ENCODE measurements at regions not wholly inside any gene's neighbourhood (a gene's known extent, or its start where the extent isn't known, plus 50 kb on each side); places are given as distances from the start of the nearest gene placed in this dataset.

GRCh38 chr9:31848505-31849285 lies 535.7 kb upstream of the ACO1 start (continued):
- TF ChIP-seq, protein P1, sequence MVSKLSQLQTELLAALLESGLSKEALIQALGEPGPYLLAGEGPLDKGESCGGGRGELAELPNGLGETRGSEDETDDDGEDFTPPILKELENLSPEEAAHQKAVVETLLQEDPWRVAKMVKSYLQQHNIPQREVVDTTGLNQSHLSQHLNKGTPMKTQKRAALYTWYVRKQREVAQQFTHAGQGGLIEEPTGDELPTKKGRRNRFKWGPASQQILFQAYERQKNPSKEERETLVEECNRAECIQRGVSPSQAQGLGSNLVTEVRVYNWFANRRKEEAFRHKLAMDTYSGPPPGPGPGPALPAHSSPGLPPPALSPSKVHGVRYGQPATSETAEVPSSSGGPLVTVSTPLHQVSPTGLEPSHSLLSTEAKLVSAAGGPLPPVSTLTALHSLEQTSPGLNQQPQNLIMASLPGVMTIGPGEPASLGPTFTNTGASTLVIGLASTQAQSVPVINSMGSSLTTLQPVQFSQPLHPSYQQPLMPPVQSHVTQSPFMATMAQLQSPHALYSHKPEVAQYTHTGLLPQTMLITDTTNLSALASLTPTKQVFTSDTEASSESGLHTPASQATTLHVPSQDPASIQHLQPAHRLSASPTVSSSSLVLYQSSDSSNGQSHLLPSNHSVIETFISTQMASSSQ (IDR thresholded peaks at IDR 0.05; ENCODE audit: low read depth): no peak
- TF ChIP-seq, protein P1 (CRISPR knock-in tag; IDR thresholded peaks at IDR 0.05; ENCODE audit: borderline replicate concordance): no peak
- TF ChIP-seq PBX2 (CRISPR knock-in tag; IDR thresholded peaks at IDR 0.05) (no peak), TBP (CRISPR knock-in tag; IDR thresholded peaks at IDR 0.05) (no peak), ZNF230 (CRISPR knock-in tag; IDR thresholded peaks at IDR 0.05) (no peak; the same call in 1 of the 2 replicates), ZNF761 (CRISPR knock-in tag; conservative IDR thresholded peaks at IDR 0.05) (no peak), ZFX (CRISPR knock-in tag; IDR thresholded peaks at IDR 0.05; ENCODE audit: low read depth) (peak; percentile 55), ZBTB4 (CRISPR knock-in tag; IDR thresholded peaks at IDR 0.05; ENCODE audit: borderline replicate concordance) (no peak), ZXDC (CRISPR knock-in tag; IDR thresholded peaks at IDR 0.05) (no peak), NR2F2 (IDR thresholded peaks at IDR 0.05; ENCODE audit: borderline replicate concordance, low read depth) (no peak), ATF7 (IDR thresholded peaks at IDR 0.05) (no peak), ATF7 (CRISPR knock-in tag; IDR thresholded peaks at IDR 0.05) (no peak), PHF8 (CRISPR knock-in tag; IDR thresholded peaks at IDR 0.05) (peak; percentile 83), ZNF746 (CRISPR knock-in tag; IDR thresholded peaks at IDR 0.05) (no peak), MEIS1 (CRISPR knock-in tag; IDR thresholded peaks at IDR 0.05; ENCODE audit: borderline replicate concordance) (0 out of 2 replicates have a peak, but pooled peaks have one; percentile 55), SALL2 (CRISPR knock-in tag; IDR thresholded peaks at IDR 0.05) (0 out of 2 replicates have a peak, but pooled peaks have one; percentile 40), ZNF484 (CRISPR knock-in tag; IDR thresholded peaks at IDR 0.05; ENCODE audit: borderline replicate concordance, low read depth) (no peak)
- TF ChIP-seq, protein P2, sequence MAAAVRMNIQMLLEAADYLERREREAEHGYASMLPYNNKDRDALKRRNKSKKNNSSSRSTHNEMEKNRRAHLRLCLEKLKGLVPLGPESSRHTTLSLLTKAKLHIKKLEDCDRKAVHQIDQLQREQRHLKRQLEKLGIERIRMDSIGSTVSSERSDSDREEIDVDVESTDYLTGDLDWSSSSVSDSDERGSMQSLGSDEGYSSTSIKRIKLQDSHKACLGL (CRISPR knock-in tag; IDR thresholded peaks at IDR 0.05): no peak
